H9 (cell line): ENCODE measurements at regions not wholly inside any gene's neighbourhood (a gene's known extent, or its start where the extent isn't known, plus 50 kb on each side); places are given as distances from the start of the nearest gene placed in this dataset.

Experiments
- DNase-seq: peaks from one replicate; pipeline ENCODE4 v3.0.0-alpha.2; 2017
- H2AFZ ChIP-seq: one replicate; pipeline ENCODE4 v1.6.1; 2013; ENCODE audit warnings: mild to moderate bottlenecking, low read length, control low read depth, moderate library complexity
- H2AK5ac ChIP-seq: 2 replicates; pipeline ENCODE4 v1.6.1; 2013; ENCODE audit warnings: low read length, control low read depth, mixed read lengths; ENCODE audit not compliant: insufficient read length
- H2BK120ac ChIP-seq: one replicate; pipeline ENCODE4 v1.6.1; 2013; ENCODE audit warnings: low read depth, mild to moderate bottlenecking, low read length, control low read depth, inconsistent platforms; ENCODE audit not compliant: poor library complexity, severe bottlenecking
- H2BK12ac ChIP-seq: 2 replicates; pipeline ENCODE4 v1.6.1; 2013; ENCODE audit warnings: low read length, control low read depth, mixed read lengths, low read depth; ENCODE audit not compliant: insufficient read length
- H2BK15ac ChIP-seq: 2 replicates; pipeline ENCODE4 v1.6.1; 2013; ENCODE audit warnings: low read depth, low read length, control low read depth
- H2BK20ac ChIP-seq: one replicate; pipeline ENCODE4 v1.6.1; 2013; ENCODE audit warnings: low read depth, mild to moderate bottlenecking, low read length, control low read depth, inconsistent platforms; ENCODE audit not compliant: poor library complexity, severe bottlenecking
- H2BK5ac ChIP-seq: 2 replicates; pipeline ENCODE4 v1.6.1; 2013; ENCODE audit warnings: low read length, control low read depth, mixed read lengths; ENCODE audit not compliant: insufficient read length
- H3K14ac ChIP-seq: 2 replicates; pipeline ENCODE4 v1.6.1; 2013; ENCODE audit warnings: low read length, control low read depth; ENCODE audit not compliant: insufficient read depth
- H3K18ac ChIP-seq: 2 replicates; pipeline ENCODE4 v1.6.1; 2013; ENCODE audit warnings: low read depth, mild to moderate bottlenecking, mixed read lengths, low read length, control low read depth; ENCODE audit not compliant: insufficient read length
- H3K23ac ChIP-seq: 2 replicates; pipeline ENCODE4 v1.6.1; 2013; ENCODE audit warnings: low read length, control low read depth, mixed read lengths, low read depth; ENCODE audit not compliant: insufficient read length
- H3K23me2 ChIP-seq: 2 replicates; pipeline ENCODE4 v1.6.1; 2013; ENCODE audit warnings: low read depth, mild to moderate bottlenecking, mixed read lengths, low read length, control low read depth; ENCODE audit not compliant: insufficient read length, poor library complexity, severe bottlenecking
- H3K27ac ChIP-seq: 2 replicates; pipeline ENCODE4 v1.5.1; 2013; ENCODE audit warnings: low read length, control low read depth, mixed read lengths, low read depth; ENCODE audit not compliant: insufficient read length
- H3K27me3 ChIP-seq: 2 replicates; pipeline ENCODE4 v1.6.1; 2013; ENCODE audit warnings: low read length, control low read depth, inconsistent platforms; ENCODE audit not compliant: insufficient read depth
- H3K4ac ChIP-seq: 2 replicates; pipeline ENCODE4 v1.6.1; 2013; ENCODE audit warnings: low read depth, mild to moderate bottlenecking, control low read depth, inconsistent platforms, low read length, moderate library complexity
- H3K4me1 ChIP-seq: 2 replicates; pipeline ENCODE4 v1.6.1; 2013; ENCODE audit warnings: low read length, control low read depth, inconsistent platforms; ENCODE audit not compliant: insufficient read depth
- H3K4me2 ChIP-seq: 2 replicates; pipeline ENCODE4 v1.6.1; 2013; ENCODE audit warnings: low read length, control low read depth, mixed read lengths; ENCODE audit not compliant: insufficient read length, insufficient read depth
- H3K56ac ChIP-seq: 2 replicates; pipeline ENCODE4 v1.6.1; 2013; ENCODE audit warnings: low read depth, mild to moderate bottlenecking, mixed read lengths, low read length, control low read depth; ENCODE audit not compliant: insufficient read length
- H3K79me1 ChIP-seq: 2 replicates; pipeline ENCODE4 v1.6.1; 2013; ENCODE audit warnings: low read depth, mild to moderate bottlenecking, moderate library complexity, low read length, control low read depth, inconsistent platforms; ENCODE audit not compliant: insufficient read depth, poor library complexity, severe bottlenecking
- H3K79me2 ChIP-seq: 2 replicates; pipeline ENCODE4 v1.6.1; 2013; ENCODE audit warnings: low read length, control low read depth, inconsistent platforms; ENCODE audit not compliant: insufficient read depth
- H3K9ac ChIP-seq: 2 replicates; pipeline ENCODE4 v1.6.1; 2013; ENCODE audit warnings: low read length, control low read depth, mixed read lengths; ENCODE audit not compliant: insufficient read length; ENCODE audit errors: extremely low read depth
- H3K9me3 ChIP-seq: one replicate; pipeline ENCODE4 v1.6.1; 2013; ENCODE audit warnings: low read depth, low read length, inconsistent platforms; ENCODE audit not compliant: control insufficient read depth
- H3T11ph ChIP-seq: one replicate; pipeline ENCODE4 v1.6.1; 2013; ENCODE audit warnings: mild to moderate bottlenecking, low read length, control low read depth, inconsistent platforms
- H4K20me1 ChIP-seq: one replicate; pipeline ENCODE4 v1.6.1; 2013; ENCODE audit not compliant: control insufficient read depth, insufficient read length, insufficient read depth
- H4K5ac ChIP-seq: 2 replicates; pipeline ENCODE4 v1.6.1; 2013; ENCODE audit warnings: low read depth, mild to moderate bottlenecking, mixed read lengths, low read length, control low read depth; ENCODE audit not compliant: insufficient read length
- H4K8ac ChIP-seq: replicated peaks from 2 replicates; pipeline ENCODE4 v1.6.1; 2013; ENCODE audit warnings: low read length, control low read depth, mixed read lengths, low read depth; ENCODE audit not compliant: insufficient read length
- H4K91ac ChIP-seq: 2 replicates; pipeline ENCODE4 v1.6.1; 2013; ENCODE audit warnings: low read depth, mild to moderate bottlenecking, moderate library complexity, mixed read lengths, low read length, control low read depth; ENCODE audit not compliant: insufficient read length
- H3K27ac Mint-ChIP-seq, 3 experiments: 2 replicates in 2 of 3; 3 replicates in 1 of 3; pipeline ENCODE4 v1.8.0; 2020 to 2021; ENCODE audit warnings: mixed read lengths in 3 of 3, mild to moderate bottlenecking in 1 of 3, moderate library complexity in 1 of 3
- H3K27me3 Mint-ChIP-seq: 2 replicates; pipeline ENCODE4 v1.8.0; 2021; ENCODE audit warnings: low read depth, mild to moderate bottlenecking, moderate library complexity, mixed read lengths
- H3K36me3 Mint-ChIP-seq, 3 experiments: 2 replicates in 2 of 3; 3 replicates in 1 of 3; pipeline ENCODE4 v1.8.0; 2020 to 2021; ENCODE audit warnings: low read depth in 3 of 3, mixed read lengths in 3 of 3; ENCODE audit not compliant: insufficient read depth in 1 of 3
- H3K4me1 Mint-ChIP-seq, 2 experiments: 2 replicates each; pipeline ENCODE4 v1.8.0; 2020; ENCODE audit warnings: mixed read lengths in 2 of 2
- H3K4me3 Mint-ChIP-seq, 2 experiments: 2 replicates in 1 of 2; 3 replicates in 1 of 2; pipeline ENCODE4 v1.8.0; 2020 to 2021; ENCODE audit warnings: mild to moderate bottlenecking in 2 of 2, mixed read lengths in 2 of 2, moderate library complexity in 1 of 2
- H3K9me3 Mint-ChIP-seq, 2 experiments: 2 replicates in 1 of 2; 3 replicates in 1 of 2; pipeline ENCODE4 v1.8.0; 2020; ENCODE audit warnings: mild to moderate bottlenecking in 2 of 2, mixed read lengths in 2 of 2, moderate library complexity in 1 of 2
- CTCF ChIP-seq: fragments of 200-600 bp; sonication (generic); conservative IDR thresholded peaks from 3 replicates; pipeline ENCODE4 v1.8.0; 2021; ENCODE audit warnings: antibody characterized with exemption, mild to moderate bottlenecking
- WGBS: extraction: QIAGEN DNeasy Blood & Tissue Kit; methylation state at CpG from one replicate; pipeline ENCODE4 v1.1.7; 2013; ENCODE audit warnings: missing lambda C conversion rate, low lambda C conversion rate, mixed read lengths; ENCODE audit not compliant: insufficient read length; ENCODE audit errors: extremely low coverage; 5-methylcytosine and 5-hydroxymethylcytosine counted together

GRCh38 chrX:33892670-33893069 lies 239.4 kb downstream of the FAM47A start:
- no peak for DNase-seq
- Histone ChIP-seq H4K5ac (no peak overlapping the region), H2AFZ (no peak overlapping the region), H2BK12ac (no peak overlapping the region), H4K20me1 (no peaks in the 10 kb centered on the region), H4K8ac (no peak overlapping the region), H3K14ac (no peak overlapping the region), H2BK15ac (no peak overlapping the region), H2AK5ac (no peak overlapping the region), H3K9ac (no peak overlapping the region), H2BK120ac (no peak overlapping the region), H3K4ac (no peak overlapping the region), H2BK5ac (no peak overlapping the region), H4K91ac (no peak overlapping the region), H3K56ac (no peak overlapping the region), H3K4me2 (no peak overlapping the region), H3K9me3 (no peaks in the 10 kb centered on the region), H3K23me2 (no peaks in the 10 kb centered on the region), H3K27me3 (no peaks in the 10 kb centered on the region), H3K18ac (no peak overlapping the region), H3K4me1 (no peaks in the 10 kb centered on the region), H2BK20ac (no peak overlapping the region), H3K79me1 (no peaks in the 10 kb centered on the region), H3K79me2 (no peaks in the 10 kb centered on the region), H3K23ac (no peak overlapping the region), H3K27ac (no peak overlapping the region), H3T11ph (no peak overlapping the region)
- Mint-ChIP-seq H3K36me3 (no peaks in the 10 kb centered on the region; a peak in 1 of 7 replicates), H3K27me3 (no peaks in the 10 kb centered on the region), H3K4me3 (no peak overlapping the region), H3K4me1 (no peaks in the 10 kb centered on the region), H3K9me3 (peaks cover 0 to 42% of the 10 kb centered on the region in 2 experiments; a peak in 4 of 5 replicates), H3K27ac (no peak overlapping the region; a peak in 1 of 7 replicates)
- no peak for TF ChIP-seq CTCF
- no CpG with 5 or more reads among the region's 2 CpGs for WGBS
